ENCODE measurements at regions not wholly inside any gene's neighbourhood (a gene's known extent, or its start where the extent isn't known, plus 50 kb on each side); places are given as distances from the start of the nearest gene placed in this dataset.
"Not testable (repeated sequence)": the region's sequence is repeated elsewhere in the genome, so short reads cannot be mapped to it uniquely, and the experiment has no call there.

DNA sequence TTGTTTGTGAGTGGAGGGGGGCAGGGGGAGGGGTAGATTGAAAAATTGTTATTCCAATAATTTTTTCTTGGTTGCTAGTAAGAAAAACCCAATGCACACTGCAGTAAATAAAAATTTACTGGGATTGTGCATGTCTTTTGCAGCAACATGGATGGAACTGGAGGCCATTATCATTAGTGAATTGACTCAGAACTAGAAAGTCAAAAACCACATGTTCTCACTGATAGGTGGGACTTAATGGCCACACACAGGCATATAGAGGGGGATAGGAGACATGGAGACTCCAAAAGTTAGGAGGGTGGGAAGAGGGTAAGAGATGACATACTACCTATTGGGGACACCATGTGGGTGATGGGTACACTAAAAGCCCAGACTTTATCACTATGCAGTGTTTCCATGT is 67.2 kb downstream of the BUB3 start:
- DNase-seq, result no peak

- DNase-seq, result no peak
Observed at GRCh38 chr10:123222832-123223231, 68.6 kb downstream of the BUB3 start.

- no peak for DNase-seq
Observed at GRCh38 chr10:123227706-123228105, 73.5 kb downstream of the BUB3 start.

- DNase-seq, result no peak
Observed at GRCh38 chr10:123229927-123230630, 75.9 kb downstream of the BUB3 start.

DNA sequence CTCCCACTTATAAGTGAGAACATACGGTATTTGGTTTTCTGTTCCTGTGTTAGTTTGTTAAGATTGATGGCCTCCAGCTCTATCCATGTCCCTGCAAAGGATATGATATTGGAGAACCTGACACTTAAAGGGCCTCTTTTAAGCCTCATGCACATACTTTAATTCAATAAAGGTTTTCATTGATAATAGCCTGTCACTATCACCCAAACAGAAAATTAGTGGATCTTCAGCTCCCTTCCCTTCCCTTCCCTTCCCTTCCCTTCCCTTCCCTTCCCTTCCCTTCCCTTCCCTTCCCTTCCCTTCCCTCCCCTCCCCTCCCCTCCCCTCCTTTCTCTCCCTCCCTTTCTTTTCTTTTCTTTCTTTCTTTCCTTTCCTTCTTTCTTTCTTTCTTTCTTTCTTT is 78.7 kb downstream of the BUB3 start:
- not testable (repeated sequence) for DNase-seq

DNA sequence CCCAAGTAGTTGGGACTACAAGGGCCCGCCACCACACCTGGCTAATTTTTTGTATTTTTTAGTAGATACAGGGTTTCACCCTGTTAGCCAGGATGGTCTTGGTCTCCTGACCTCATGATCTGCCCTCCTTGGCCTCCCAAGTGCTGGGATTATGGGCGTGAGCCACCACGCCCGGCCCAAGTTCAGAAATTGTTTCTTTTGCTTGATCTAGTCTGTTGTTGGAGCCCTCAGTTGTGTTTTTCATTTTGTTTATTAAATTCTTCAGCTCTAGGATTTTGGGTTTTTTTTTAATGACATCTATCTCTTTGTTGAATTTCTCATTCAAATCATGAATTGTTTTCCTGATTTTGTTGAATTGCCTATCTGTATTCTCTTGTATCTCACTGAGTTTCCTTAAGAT is 80.8 kb downstream of the BUB3 start:
- DNase-seq, result not testable (repeated sequence)

DNA sequence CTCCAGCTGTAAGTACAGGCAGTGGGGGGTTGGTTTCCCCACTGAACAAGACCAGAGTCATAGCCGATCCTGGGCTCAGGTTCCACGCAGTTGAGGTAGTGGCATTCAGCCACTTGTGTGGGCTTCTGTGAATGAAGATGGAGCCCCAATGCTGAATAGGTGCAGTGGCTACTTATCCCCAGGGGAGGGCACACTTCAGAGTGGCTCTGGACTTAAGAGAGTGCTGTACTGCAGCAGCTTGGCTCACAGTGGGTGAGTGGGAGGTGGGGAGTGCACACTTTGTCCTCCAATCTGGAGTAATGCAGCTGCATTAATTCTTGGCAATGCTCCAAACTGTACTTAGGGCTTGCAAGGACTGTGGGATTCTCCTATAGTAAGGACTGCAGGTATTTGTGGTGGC is 81.9 kb downstream of the BUB3 start:
- no peak for DNase-seq

DNA sequence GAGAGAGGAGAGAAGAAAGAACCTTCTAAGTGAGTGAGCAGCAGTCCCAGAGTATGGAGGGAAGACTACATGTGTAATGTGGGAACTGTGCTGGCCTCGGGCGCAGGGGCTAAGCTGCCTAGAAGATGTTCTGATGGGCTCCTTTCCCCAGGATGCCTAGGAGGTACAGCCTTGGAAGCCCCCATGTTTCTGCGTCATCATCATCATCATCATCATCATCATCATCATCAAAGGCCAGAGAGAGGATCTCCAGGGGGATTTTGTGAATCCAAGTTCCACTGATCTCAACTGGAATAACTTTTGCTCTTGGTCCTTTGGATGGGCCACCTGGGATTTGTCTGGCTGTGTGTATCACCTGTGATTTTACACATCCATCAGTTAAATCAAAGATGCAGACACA is 86.0 kb downstream of the BUB3 start:
- DNase-seq, result no peak

DNA sequence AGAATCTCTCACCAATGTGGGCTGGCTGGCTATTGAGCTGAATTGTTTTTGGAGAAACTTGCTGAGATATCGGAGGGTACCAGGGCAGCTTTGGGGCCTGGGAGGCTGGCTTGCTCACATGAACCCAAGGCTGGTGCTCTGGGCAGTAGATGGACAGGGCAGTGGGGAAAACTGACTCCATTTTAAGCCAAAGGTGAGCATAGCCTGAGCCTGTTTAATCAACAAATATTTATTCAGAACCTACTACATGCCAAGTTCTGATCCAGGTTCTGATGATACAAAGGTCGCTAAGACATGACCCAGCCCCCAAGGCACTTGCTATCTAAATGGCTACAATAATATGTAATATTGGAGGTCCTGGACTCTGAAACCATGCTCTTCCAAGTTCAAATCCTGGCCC is 86.6 kb downstream of the BUB3 start:
- no peak for DNase-seq

DNA sequence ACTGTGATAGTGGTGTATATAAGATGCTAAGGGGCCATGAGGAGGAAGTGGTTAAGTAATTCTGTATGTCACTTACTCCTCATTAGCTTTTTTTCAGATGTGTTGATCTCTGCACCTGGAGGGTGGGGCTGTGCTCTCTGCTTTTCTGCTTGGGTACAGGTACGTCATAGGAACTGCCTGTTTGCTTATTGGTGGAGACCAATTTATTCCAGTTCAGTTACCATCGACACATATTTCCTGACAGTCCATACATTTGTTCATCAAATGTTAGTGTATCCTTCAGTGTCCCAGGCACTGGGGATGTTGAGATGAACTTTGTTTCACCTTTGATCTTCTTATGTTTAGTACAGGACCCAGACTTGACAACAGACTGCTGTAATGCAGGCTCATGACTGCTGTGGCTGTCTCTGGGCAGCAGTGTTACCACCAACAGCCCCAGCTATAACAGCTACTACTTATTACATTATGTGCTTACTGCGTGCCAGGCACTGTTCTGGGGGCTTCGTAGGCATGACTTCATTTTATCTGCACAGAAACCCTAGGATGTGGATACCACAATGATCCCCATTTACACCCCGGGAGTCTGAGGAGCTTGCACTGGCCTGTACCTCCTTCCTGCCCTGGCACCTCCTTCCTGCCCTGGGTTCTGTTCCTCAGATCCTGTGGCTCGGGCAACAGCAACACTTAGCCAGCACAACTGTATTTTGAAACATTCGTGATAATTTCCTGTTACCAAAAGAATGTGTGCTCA is 87.4 kb downstream of the BUB3 start:
- DNase-seq, result no peak

DNA sequence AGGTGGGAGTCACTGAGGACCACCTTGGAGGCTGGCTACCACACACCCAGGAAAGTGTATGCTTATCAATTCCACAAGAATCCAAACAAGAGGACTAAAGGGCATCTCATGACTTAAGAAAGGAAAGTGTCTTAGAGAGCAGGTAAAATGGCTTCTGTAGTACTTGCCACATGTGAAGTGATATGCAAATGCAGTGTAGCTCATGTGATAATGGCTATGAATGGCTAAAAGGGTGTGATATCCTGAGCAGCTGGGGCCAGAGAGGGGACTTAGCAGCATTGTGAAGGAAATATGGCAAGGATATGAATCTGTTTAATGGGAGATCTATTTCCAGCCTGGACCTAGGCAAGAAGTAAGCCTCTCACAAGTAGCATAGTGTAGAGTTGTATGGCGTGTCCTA is 90.5 kb downstream of the BUB3 start:
- no peak for DNase-seq

DNA sequence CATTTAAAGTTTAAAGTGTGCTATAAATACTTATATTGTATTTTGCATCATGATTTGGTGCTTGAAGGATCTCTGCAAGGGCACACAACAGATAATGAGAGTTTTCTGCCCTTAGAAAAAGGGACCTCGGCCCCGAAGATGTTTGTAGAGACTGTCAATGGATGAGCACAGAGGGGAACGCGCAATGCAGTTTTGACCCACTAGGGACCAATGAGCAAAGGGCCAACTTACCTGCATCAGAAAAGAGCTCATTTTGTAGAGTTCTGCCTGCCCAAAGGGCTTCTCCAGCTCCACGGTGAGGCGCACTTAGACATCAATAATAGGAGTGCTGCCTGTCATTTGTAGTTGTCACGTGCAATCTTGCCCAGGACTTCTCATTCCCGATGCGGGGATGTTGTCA is 91.1 kb downstream of the BUB3 start:
- no peak for DNase-seq

DNA sequence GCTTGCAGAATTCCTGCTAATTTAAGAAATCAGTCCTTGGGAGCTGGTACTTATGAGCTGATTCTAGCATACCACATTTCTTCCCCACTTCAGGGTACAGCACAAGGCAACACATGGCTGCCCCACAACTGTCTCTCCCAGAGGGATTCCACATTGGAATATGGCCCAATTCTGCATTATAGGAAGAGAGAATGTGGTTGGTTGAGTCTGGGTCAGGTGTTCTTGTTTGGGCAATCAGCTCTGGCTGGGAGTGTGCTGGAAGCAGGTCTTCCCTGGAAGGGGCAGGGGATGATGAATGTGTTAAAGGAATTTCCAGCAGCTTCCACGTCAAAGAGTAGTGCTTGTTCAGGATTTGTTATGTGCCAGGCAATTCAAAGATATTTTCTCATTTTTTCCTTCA is 95.7 kb downstream of the BUB3 start:
- DNase-seq, result no peak

DNA sequence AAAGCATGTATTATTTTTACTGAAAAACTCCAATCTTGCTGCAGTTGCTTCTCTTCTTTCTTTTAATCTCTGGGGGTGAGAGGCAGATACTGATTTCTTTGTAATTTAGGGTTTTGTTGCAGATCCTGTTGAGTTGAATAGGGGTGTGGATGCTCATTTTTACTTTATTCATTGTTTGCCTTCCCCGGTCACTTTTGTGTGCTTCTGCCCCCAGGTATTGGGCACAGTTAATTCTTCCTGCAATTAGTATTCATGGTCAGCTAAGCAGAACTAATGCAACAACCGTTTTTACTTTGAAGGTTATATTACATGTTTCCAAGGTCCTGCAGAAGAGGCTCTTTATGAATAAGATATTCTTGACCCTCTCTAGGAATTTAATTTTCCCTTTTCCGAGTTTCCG is 96.4 kb downstream of the BUB3 start:
- no peak for DNase-seq

- DNase-seq, result no peak
Observed at GRCh38 chr10:123252779-123253178, 98.6 kb downstream of the BUB3 start.

GRCh38 chr10:123254343-123254742 is 100.1 kb downstream of the BUB3 start:
- DNase-seq, result not testable (repeated sequence)

DNA sequence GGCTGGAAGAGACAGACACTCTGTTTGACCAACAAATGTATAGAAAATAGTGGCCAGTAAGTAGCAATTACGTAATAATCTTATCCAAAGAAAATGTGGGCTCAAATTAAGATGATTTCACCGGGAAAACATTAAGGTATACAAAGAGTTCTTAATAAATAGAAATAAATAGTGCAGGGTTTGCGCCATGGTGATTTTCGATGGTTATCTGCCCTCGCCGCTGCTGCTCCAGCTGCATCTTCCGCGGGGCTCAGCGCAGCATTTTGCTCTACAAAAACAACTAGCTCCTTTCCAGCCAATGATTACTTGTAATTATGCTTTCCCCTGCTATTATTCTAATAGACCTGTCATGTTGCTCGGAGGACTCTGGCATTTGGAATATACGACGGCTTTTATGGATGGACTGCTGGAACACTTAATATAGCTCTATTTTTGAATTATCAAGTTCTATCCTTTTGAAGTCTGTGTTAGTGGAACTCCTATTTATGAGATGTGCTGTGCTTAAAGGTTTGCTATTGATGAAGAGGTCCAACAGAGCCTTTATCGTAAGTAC is 103.8 kb downstream of the BUB3 start:
- DNase-seq, result no peak

DNA sequence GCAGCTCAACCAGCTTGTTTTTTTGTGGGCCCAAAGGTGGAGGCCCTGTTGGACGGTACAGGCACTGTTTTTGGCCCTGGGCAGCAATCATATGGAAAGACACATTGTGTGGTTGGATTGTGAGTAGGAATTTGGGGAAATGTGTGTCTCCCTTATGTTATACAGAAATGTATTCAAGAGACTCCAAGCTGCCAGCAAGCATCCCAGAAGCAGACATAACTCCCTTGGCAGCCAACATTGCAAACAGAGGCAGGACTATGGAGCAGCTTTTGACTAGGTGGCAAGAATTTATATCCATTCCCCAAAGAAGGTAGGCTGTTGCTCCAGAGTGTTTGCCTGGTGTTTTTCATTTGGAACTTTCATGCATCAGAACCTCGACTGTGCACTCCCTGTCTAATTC is 104.9 kb downstream of the BUB3 start:
- no peak for DNase-seq

DNA sequence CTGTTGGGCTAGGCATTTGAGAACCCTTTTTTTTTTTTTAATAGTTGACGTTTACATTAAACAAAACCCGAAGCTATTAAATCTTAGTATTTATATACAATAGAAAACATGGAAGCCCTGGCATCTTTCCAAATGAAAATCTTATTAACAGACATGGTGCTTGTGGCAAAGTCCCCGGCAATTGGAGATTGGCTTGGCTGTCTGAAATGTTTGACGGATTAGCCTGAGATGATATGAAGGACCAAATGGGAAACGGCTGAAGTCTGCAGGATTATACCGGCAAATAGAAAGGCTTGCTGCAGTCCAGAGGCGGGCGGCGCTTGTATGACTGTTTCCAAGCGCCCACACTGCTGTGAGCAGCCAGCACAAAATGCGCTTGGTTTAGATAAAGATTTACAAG is 105.6 kb downstream of the BUB3 start:
- DNase-seq, result no peak

DNA sequence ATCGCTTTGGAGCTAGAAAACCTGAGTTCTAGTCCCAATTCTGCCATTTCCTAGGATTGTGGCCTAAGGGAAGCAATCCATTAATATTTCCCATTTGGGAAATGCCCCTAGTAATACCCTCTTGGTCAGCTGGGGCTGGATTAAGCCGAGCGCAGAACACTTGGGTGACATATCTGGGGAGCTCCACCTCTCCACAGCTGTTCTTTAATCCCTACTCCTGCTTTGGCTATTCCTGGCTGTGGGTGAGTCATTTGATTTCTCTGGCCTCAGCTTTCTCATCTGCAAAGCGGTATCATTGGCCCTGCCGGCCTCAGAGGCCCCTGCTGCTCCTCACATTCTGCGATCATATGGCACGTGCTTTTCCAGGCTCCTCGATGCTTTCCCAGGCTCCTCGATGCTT is 108.3 kb downstream of the BUB3 start:
- DNase-seq, result no peak

- no peak for DNase-seq
Observed at GRCh38 chr10:123266971-123267370, 112.8 kb downstream of the BUB3 start.

- DNase-seq, result no peak
Observed at GRCh38 chr10:123269017-123269552, 114.9 kb downstream of the BUB3 start.

DNA sequence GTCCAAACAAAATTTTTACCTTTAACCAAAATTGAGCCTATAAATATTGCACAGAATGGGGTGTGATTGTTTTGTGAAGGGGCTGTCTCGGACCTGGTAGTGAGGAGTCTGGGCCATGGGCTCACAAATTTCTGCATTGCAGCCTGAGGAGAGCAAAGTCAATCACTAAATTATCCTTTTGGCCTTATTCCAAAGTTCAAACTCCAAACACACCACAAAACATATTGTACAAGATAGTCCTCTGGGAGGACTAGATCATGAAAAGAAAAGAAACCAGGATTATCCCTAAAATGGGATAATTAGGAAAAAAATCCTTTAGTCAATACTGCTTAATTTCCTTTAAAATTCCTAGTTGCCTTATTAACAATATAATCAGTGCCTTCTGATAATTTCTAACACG is 115.5 kb downstream of the BUB3 start:
- no peak for DNase-seq

DNA sequence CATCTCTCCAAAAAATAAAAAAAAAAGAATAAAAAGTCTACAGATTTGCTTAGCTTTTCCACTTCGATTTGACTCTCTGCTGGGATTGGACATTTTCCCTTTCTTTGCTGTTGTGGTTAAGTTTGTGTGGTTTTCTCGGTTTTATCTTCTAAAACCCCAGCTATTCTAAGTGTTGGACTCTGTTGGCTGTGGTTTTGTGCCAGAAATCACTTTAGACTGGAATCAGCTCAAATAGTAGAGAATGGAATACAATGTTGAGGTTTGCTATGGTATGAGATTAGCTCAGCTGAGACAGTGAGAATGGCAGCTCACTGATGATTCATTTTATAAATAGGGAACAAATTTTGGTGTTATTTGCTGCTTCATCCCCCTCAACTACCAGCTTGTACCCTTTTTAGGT is 116.0 kb downstream of the BUB3 start:
- DNase-seq, result no peak

All from NCI-H446 (cell line).